ENCODE measurements at regions not wholly inside any gene's neighbourhood (a gene's known extent, or its start where the extent isn't known, plus 50 kb on each side); places are given as distances from the start of the nearest gene placed in this dataset.
A peak's percentile ranks its signal among the peaks of the same experiment; 100 is the strongest.

DNA sequence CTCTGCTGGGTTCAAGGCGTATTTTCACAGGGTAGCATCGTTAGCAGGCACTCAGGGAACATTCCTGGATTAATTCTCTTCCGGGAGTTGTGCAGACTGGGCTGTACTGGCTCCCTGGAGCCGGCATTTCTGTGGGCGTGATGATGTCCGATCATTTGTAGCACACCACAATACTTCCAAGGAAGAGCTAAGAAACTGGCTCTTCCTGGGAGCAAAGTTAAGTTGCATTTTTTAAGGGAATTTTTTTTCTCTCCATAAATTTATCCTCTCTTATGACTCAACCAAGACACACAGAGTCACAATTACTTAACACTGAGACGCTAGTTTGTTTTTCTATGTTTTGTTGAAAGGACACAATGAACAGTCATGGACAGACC is 211.6 kb upstream of the FOXF1 start:
- Histone ChIP-seq H3K9me3 (ENCODE audit: severe bottlenecking) (no peaks in the 10 kb centered on the region), H3K27ac (no peak overlapping the region), H3K36me3 (no peaks in the 10 kb centered on the region), H3K27me3 (ENCODE audit: insufficient read depth, low read depth, severe bottlenecking) (no peaks in the 10 kb centered on the region), H3K4me3 (ENCODE audit: low read depth, low read length) (no peak overlapping the region)
- no peak for DNase-seq
- TF ChIP-seq, protein P1, sequence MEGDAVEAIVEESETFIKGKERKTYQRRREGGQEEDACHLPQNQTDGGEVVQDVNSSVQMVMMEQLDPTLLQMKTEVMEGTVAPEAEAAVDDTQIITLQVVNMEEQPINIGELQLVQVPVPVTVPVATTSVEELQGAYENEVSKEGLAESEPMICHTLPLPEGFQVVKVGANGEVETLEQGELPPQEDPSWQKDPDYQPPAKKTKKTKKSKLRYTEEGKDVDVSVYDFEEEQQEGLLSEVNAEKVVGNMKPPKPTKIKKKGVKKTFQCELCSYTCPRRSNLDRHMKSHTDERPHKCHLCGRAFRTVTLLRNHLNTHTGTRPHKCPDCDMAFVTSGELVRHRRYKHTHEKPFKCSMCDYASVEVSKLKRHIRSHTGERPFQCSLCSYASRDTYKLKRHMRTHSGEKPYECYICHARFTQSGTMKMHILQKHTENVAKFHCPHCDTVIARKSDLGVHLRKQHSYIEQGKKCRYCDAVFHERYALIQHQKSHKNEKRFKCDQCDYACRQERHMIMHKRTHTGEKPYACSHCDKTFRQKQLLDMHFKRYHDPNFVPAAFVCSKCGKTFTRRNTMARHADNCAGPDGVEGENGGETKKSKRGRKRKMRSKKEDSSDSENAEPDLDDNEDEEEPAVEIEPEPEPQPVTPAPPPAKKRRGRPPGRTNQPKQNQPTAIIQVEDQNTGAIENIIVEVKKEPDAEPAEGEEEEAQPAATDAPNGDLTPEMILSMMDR (IDR thresholded peaks at IDR 0.05; ENCODE audit: low read depth, low read length) = no peak

GRCh38 chr16:86299882-86300610 is 210.3 kb upstream of the FOXF1 start:
- Histone ChIP-seq H3K9me3 (ENCODE audit: severe bottlenecking) (no peaks in the 10 kb centered on the region), H3K36me3 (no peaks in the 10 kb centered on the region), H3K27me3 (ENCODE audit: insufficient read depth, low read depth, severe bottlenecking) (no peaks in the 10 kb centered on the region), H3K27ac (no peak overlapping the region; the same call in 1 of the 2 replicates), H3K4me3 (ENCODE audit: low read depth, low read length) (no peak overlapping the region)
- TF ChIP-seq, protein P1 (IDR thresholded peaks at IDR 0.05; ENCODE audit: low read depth, low read length) = no peak
- no peak for DNase-seq

- Histone ChIP-seq H3K9me3 (ENCODE audit: severe bottlenecking) (no peaks in the 10 kb centered on the region), H3K4me3 (ENCODE audit: low read depth, low read length) (peak overlapping the region; percentile 39), H3K27me3 (ENCODE audit: insufficient read depth, low read depth, severe bottlenecking) (no peaks in the 10 kb centered on the region), H3K36me3 (no peaks in the 10 kb centered on the region), H3K27ac (peak overlapping the region; percentile 80)
- TF ChIP-seq, protein P1 (IDR thresholded peaks at IDR 0.05; ENCODE audit: low read depth, low read length) = no peak
- peak; percentile 78 for DNase-seq
These were observed 209.4 kb upstream of the FOXF1 start for GRCh38 chr16:86300746-86301481.

DNA sequence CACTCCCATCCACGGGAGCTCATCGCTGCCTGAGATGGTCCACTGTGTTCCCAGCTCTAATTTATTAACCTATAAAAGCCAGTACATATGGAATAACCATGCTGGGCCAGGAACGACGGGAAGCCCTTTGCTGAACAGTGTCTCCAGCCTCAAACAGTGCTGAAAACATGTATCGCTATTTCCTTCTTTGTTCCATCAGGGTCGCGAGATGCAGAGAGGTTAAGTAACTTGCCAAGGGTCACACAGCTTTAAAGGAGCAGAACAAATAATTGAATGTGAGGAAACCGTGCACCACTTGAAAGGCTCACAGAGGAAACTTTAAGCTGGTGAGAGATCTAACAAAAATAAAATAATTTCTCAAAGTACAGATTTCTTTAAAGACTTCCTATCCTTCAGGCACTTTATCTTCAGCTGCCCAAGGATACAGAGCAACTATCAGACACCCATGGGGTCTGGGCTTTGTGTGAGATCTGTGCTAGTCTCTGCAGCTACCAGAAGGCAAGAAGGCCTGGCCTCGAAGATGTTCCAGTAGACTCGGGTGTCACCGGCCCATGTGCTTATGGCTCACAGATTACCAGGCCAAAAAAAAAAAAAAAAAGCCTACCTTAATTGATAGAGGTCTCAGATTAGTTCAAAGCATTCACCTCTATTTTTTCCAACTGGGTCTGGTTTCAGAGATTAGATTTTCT is 207.8 kb upstream of the FOXF1 start:
- Histone ChIP-seq H3K27ac (no peak overlapping the region), H3K4me3 (ENCODE audit: low read depth, low read length) (no peak overlapping the region), H3K36me3 (no peaks in the 10 kb centered on the region), H3K9me3 (ENCODE audit: severe bottlenecking) (no peaks in the 10 kb centered on the region), H3K27me3 (ENCODE audit: insufficient read depth, low read depth, severe bottlenecking) (no peaks in the 10 kb centered on the region)
- no peak for DNase-seq
- TF ChIP-seq, protein P1 (IDR thresholded peaks at IDR 0.05; ENCODE audit: low read depth, low read length) = no peak

- H3K27ac ChIP-seq = no peak overlapping the region
- H3K36me3 ChIP-seq = no peaks in the 10 kb centered on the region
- no peak for DNase-seq
- no peaks in the 10 kb centered on the region for H3K27me3 ChIP-seq (ENCODE audit: insufficient read depth, low read depth, severe bottlenecking)
- H3K4me3 ChIP-seq (ENCODE audit: low read depth, low read length) = no peak overlapping the region
- H3K9me3 ChIP-seq (ENCODE audit: severe bottlenecking) = no peaks in the 10 kb centered on the region
- TF ChIP-seq, protein P1 (IDR thresholded peaks at IDR 0.05; ENCODE audit: low read depth, low read length) = no peak
These were observed 206.3 kb upstream of the FOXF1 start for GRCh38 chr16:86303787-86304678.
